ENCODE measurements at regions not wholly inside any gene's neighbourhood (a gene's known extent, or its start where the extent isn't known, plus 50 kb on each side); places are given as distances from the start of the nearest gene placed in this dataset.

GRCh38 chr18:47566809-47567208, 315.3 kb upstream of the SKOR2 start:
- Histone ChIP-seq H3K9ac (ENCODE audit: low read depth, low read length) (no peak overlapping the region), H3K27me3 (ENCODE audit: control insufficient read depth, insufficient read depth, low read length) (no peaks in the 10 kb centered on the region), H2BK20ac (ENCODE audit: low read depth, low read length) (no peak overlapping the region), H3K14ac (replicated peaks; ENCODE audit: low read depth, low read length) (no peak overlapping the region), H3K9me3 (ENCODE audit: control insufficient read depth, insufficient read depth, low read length) (peaks cover 2% of the 10 kb centered on the region; the same call in 1 of the 2 replicates), H3K18ac (ENCODE audit: low read depth, low read length) (no peak overlapping the region), H2AK5ac (ENCODE audit: low read depth, low read length) (no peak overlapping the region), H4K20me1 (ENCODE audit: insufficient read depth, low read length) (no peaks in the 10 kb centered on the region), H3K4me2 (ENCODE audit: low read depth, low read length) (no peak overlapping the region), H2BK120ac (ENCODE audit: low read depth, low read length) (no peak overlapping the region), H4K8ac (ENCODE audit: low read depth in 2 of 2, low read length in 2 of 2) (no peak overlapping the region), H3K23ac (ENCODE audit: low read depth, low read length) (no peak overlapping the region), H3K9me1 (ENCODE audit: insufficient read depth, low read length) (no peaks in the 10 kb centered on the region), H3K56ac (ENCODE audit: extremely low read depth, insufficient read depth, low read length) (no peak overlapping the region), H4K5ac (ENCODE audit: low read depth, low read length) (no peak overlapping the region), H2AK9ac (replicated peaks; ENCODE audit: low read depth, low read length, poor library complexity) (no peak overlapping the region), H3K79me1 (ENCODE audit: low read depth in 1 of 2, low read length in 2 of 2) (no peaks in the 10 kb centered on the region), H2BK5ac (ENCODE audit: low read depth, low read length, poor library complexity, severe bottlenecking) (no peak overlapping the region), H3K4me3 (ENCODE audit: insufficient read depth, low read depth, low read length) (no peak overlapping the region), H3K36me3 (ENCODE audit: control insufficient read depth, insufficient read depth, low read length) (no peaks in the 10 kb centered on the region), H4K91ac (ENCODE audit: insufficient read depth, low read depth, low read length) (no peak overlapping the region), H2BK15ac (ENCODE audit: low read depth, low read length) (no peak overlapping the region), H3K27ac (ENCODE audit: insufficient read depth, low read length) (no peak overlapping the region), H3K4ac (ENCODE audit: low read depth, low read length) (no peak overlapping the region), H3K4me1 (ENCODE audit: control insufficient read depth, insufficient read depth, low read length) (no peaks in the 10 kb centered on the region), H2AFZ (replicated peaks; ENCODE audit: low read length, poor library complexity) (no peak overlapping the region)
- ChIA-PET POLR2A (ENCODE audit: unreplicated experiment) (no interaction called here), CTCF (no interaction called here)
- WGBS, 2 experiments (ENCODE audit: extremely low coverage in 2 of 2, insufficient read length in 1 of 2) = no CpG with 5 or more reads among the region's 1 CpG
- TF ChIP-seq RFX5 (IDR thresholded peaks at IDR 0.05; ENCODE audit: low read depth, low read length) = no peak
- TF ChIP-seq MAFK (IDR thresholded peaks at IDR 0.05; ENCODE audit: low read depth, low read length) = no peak
- no peak for TF ChIP-seq CTCF (conservative IDR thresholded peaks at IDR 0.05; ENCODE audit: low read depth, low read length)
- TF ChIP-seq CEBPB (IDR thresholded peaks at IDR 0.05; ENCODE audit: low read depth, low read length) = no peak
- TF ChIP-seq POLR2A (IDR thresholded peaks at IDR 0.05; ENCODE audit: low read depth, low read length) = no peak
- TF ChIP-seq MAZ (IDR thresholded peaks at IDR 0.05; ENCODE audit: borderline replicate concordance, low read depth, low read length) = no peak
- TF ChIP-seq SMC3 (IDR thresholded peaks at IDR 0.05; ENCODE audit: low read depth, low read length) = no peak
- TF ChIP-seq USF2 (IDR thresholded peaks at IDR 0.05; ENCODE audit: low read depth, low read length) = no peak
- DNase-seq (no peak), ATAC-seq (ENCODE audit: low read depth) (no peak)
- in situ Hi-C loops (cut with MboI; ENCODE audit: low sequenced_read_pairs) = no loop called here
- intact Hi-C loops (cut with micrococcal nuclease) = no loop called here
- no TSS peak for BruUV-seq (replicated peaks)
- dilution Hi-C loops (cut with HindIII; ENCODE audit: low sequenced_read_pairs, unreplicated experiment) = no loop called here
